Right forelimb (tissue), 1 donor: ENCODE measurements at regions not wholly inside any gene's neighbourhood (a gene's known extent, or its start where the extent isn't known, plus 50 kb on each side); places are given as distances from the start of the nearest gene placed in this dataset.
"Not testable (repeated sequence)": the region's sequence is repeated elsewhere in the genome, so short reads cannot be mapped to it uniquely, and the experiment has no call there.

Experiments
- DNase-seq: peaks from one replicate; pipeline ENCODE4 v3.0.0-alpha.2; 2018

- DNase-seq, result peak; percentile 76
These were observed 503.4 kb downstream of the NFIB start for GRCh38 chr9:13810510-13810909.

GRCh38 chr9:13809401-13809800, 504.5 kb downstream of the NFIB start:
- no peak for DNase-seq

- no peak for DNase-seq
These were observed 506.8 kb downstream of the NFIB start for GRCh38 chr9:13807118-13807517.

- DNase-seq, result no peak
These were observed 507.2 kb downstream of the NFIB start for GRCh38 chr9:13806714-13807113.

GRCh38 chr9:13805546-13805945, 508.4 kb downstream of the NFIB start:
- no peak for DNase-seq

GRCh38 chr9:13804532-13804931, 509.4 kb downstream of the NFIB start:
- no peak for DNase-seq

- DNase-seq, result no peak
These were observed 513.2 kb downstream of the NFIB start for GRCh38 chr9:13800776-13801175.

- not testable (repeated sequence) for DNase-seq
These were observed 516.2 kb downstream of the NFIB start for GRCh38 chr9:13797701-13798100.

- DNase-seq, result no peak
These were observed 512.3 kb upstream of the MPDZ start for GRCh38 chr9:13791816-13792215.

GRCh38 chr9:13790055-13790454, 510.6 kb upstream of the MPDZ start:
- DNase-seq, result no peak

- DNase-seq, result peak; percentile 63
These were observed 507.8 kb upstream of the MPDZ start for GRCh38 chr9:13787234-13787833.

- no peak for DNase-seq
These were observed 507.2 kb upstream of the MPDZ start for GRCh38 chr9:13786711-13787110.

- DNase-seq, result no peak
These were observed 506.6 kb upstream of the MPDZ start for GRCh38 chr9:13786131-13786530.

- no peak for DNase-seq
These were observed 499.6 kb upstream of the MPDZ start for GRCh38 chr9:13779106-13779505.

- peak; percentile 48 for DNase-seq
These were observed 499.1 kb upstream of the MPDZ start for GRCh38 chr9:13778631-13779030.

GRCh38 chr9:13770956-13771355, 491.5 kb upstream of the MPDZ start:
- no peak for DNase-seq

GRCh38 chr9:13769641-13770040, 490.1 kb upstream of the MPDZ start:
- no peak for DNase-seq

GRCh38 chr9:13769006-13769405, 489.5 kb upstream of the MPDZ start:
- no peak for DNase-seq

- DNase-seq, result no peak
These were observed 482.7 kb upstream of the MPDZ start for GRCh38 chr9:13762209-13762608.

GRCh38 chr9:13759551-13759950, 480.1 kb upstream of the MPDZ start:
- DNase-seq, result no peak

GRCh38 chr9:13758936-13759335, 479.4 kb upstream of the MPDZ start:
- DNase-seq, result peak; percentile 52

GRCh38 chr9:13756943-13757342, 477.5 kb upstream of the MPDZ start:
- no peak for DNase-seq

- DNase-seq, result no peak
These were observed 476.1 kb upstream of the MPDZ start for GRCh38 chr9:13755551-13755950.

- no peak for DNase-seq
These were observed 471.1 kb upstream of the MPDZ start for GRCh38 chr9:13750639-13751038.

- DNase-seq, result no peak
These were observed 470.6 kb upstream of the MPDZ start for GRCh38 chr9:13750061-13750460.

- DNase-seq, result no peak
These were observed 467.4 kb upstream of the MPDZ start for GRCh38 chr9:13746876-13747275.
